GM23338 (cell line): ENCODE measurements at regions not wholly inside any gene's neighbourhood (a gene's known extent, or its start where the extent isn't known, plus 50 kb on each side); places are given as distances from the start of the nearest gene placed in this dataset.

Source experiments
- CREB1 ChIP-seq: fragments of 250-450 bp; sonication (Bioruptor Pico); IDR thresholded peaks from 2 replicates; pipeline ENCODE4 v1.5.0; 2020; ENCODE audit warnings: low read depth, mild to moderate bottlenecking, moderate library complexity
- CTCF ChIP-seq, 2 experiments: fragments of 200-600 bp in 1 of 2; sonication (generic) in 1 of 2; conservative IDR thresholded peaks; 2 replicates each; pipeline versions ENCODE4 v1.5.1 to v1.6.1; 2016 to 2017; ENCODE audit warnings: antibody characterized with exemption in 2 of 2, low read depth in 2 of 2, mild to moderate bottlenecking in 2 of 2, moderate library complexity in 1 of 2
- EZH2 ChIP-seq: fragments of 200-600 bp; sonication (generic); IDR thresholded peaks from one replicate; pipeline ENCODE4 v1.8.0; 2017; ENCODE audit warnings: antibody characterized with exemption, mild to moderate bottlenecking, low read depth; ENCODE audit not compliant: unreplicated experiment
- EZH2phosphoT487 ChIP-seq: fragments of 200-600 bp; sonication (generic); IDR thresholded peaks from one replicate; pipeline ENCODE4 v1.8.1; 2018; ENCODE audit warnings: antibody characterized with exemption; ENCODE audit not compliant: unreplicated experiment
- JUNB ChIP-seq: IDR thresholded peaks from one replicate; pipeline ENCODE4 v1.6.1; 2016; ENCODE audit warnings: antibody characterized with exemption; ENCODE audit not compliant: unreplicated experiment
- POLR2AphosphoS5 ChIP-seq: IDR thresholded peaks from 2 replicates; pipeline ENCODE4 v1.6.1; 2016; ENCODE audit warnings: antibody characterized with exemption, low read depth
- REST ChIP-seq: IDR thresholded peaks from one replicate; pipeline ENCODE4 v1.6.1; 2018; ENCODE audit warnings: antibody characterized with exemption; ENCODE audit not compliant: unreplicated experiment
- STAT1 ChIP-seq: IDR thresholded peaks from one replicate; pipeline ENCODE4 v1.6.1; 2016; ENCODE audit warnings: antibody characterized with exemption; ENCODE audit not compliant: unreplicated experiment
- ZNF114 ChIP-seq: fragments of 250-450 bp; sonication (Bioruptor Pico); IDR thresholded peaks from 2 replicates; pipeline ENCODE4 v1.5.0; 2020; ENCODE audit warnings: mild to moderate bottlenecking, moderate library complexity

DNA sequence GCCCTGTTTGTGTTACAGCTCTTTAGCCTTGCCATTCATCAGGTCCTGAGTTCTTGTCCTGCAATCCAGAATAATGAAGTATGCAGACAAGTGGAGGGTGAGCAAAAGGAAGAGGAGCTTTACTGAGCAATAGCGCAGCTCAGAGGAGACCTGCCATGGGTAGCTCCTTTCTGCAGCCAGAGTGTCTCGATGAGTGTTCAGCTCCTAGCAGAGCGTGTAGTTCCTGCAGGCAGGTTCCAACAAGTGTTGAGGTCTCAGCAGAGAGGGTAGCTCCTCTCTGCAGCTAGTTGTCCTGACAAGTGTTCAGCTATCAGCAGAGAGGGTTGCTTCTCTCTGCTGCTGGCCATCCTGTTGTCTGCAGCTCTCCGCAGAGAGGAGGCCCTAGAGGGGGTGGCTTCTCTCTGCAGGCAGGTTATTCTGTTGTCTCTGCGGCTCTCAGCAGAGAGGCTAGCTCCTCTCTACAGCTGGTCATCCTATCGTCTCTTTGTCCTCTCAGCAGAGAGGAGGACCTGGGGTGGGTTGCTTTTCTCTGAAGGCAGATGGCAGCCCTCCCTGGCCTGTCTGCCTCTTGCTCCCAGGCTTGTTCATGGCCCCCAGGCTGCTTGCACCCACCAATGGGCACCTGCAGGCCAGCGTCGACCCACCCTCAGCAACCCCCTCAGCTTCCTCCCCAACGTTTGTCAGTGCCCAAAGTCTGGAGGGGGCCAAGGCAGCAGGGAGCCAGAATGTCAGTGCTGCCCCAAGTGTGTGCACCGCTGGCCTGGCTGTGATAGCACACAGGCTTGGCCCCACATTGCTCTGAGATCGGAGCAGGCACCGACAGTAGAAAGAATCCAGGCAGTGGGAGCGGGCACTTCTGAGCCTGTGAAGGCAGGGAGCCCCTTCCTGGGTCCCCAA, 112.5 kb upstream of the RUNX3 start:
- no peak for TF ChIP-seq POLR2AphosphoS5
- no peak for TF ChIP-seq CTCF (conservative IDR thresholded peaks at IDR 0.05; ENCODE audit: low read depth in 2 of 2)
- TF ChIP-seq CREB1, result no peak
- TF ChIP-seq JUNB, result no peak
- TF ChIP-seq STAT1, result no peak
- TF ChIP-seq EZH2, result no peak
- no peak for TF ChIP-seq ZNF114
- no peak for TF ChIP-seq REST
- no peak for TF ChIP-seq EZH2phosphoT487
